NCI-H226 (cell line): ENCODE measurements at regions not wholly inside any gene's neighbourhood (a gene's known extent, or its start where the extent isn't known, plus 50 kb on each side); places are given as distances from the start of the nearest gene placed in this dataset.
"Not testable (repeated sequence)": the region's sequence is repeated elsewhere in the genome, so short reads cannot be mapped to it uniquely, and the experiment has no call there.

Experiments
- DNase-seq: peaks from one replicate; pipeline ENCODE4 v3.0.0-alpha.2; 2015

GRCh38 chr2:217000406-217000805 is 140.5 kb upstream of the TNP1 start:
- DNase-seq: no peak

- DNase-seq: no peak
Measured at GRCh38 chr2:216996279-216996845, 136.5 kb upstream of the TNP1 start.

GRCh38 chr2:216994353-216994854 is 134.5 kb upstream of the TNP1 start:
- DNase-seq: no peak

- no peak for DNase-seq
Measured at GRCh38 chr2:216992056-216992675, 132.3 kb upstream of the TNP1 start.

- DNase-seq: no peak
Measured at GRCh38 chr2:216991563-216991962, 131.7 kb upstream of the TNP1 start.

- no peak for DNase-seq
Measured at GRCh38 chr2:216989340-216990129, 129.7 kb upstream of the TNP1 start.

GRCh38 chr2:216987252-216987821 is 127.5 kb upstream of the TNP1 start:
- no peak for DNase-seq

- no peak for DNase-seq
Measured at GRCh38 chr2:216985658-216986141, 125.8 kb upstream of the TNP1 start.

- no peak for DNase-seq
Measured at GRCh38 chr2:216984937-216985336, 125.1 kb upstream of the TNP1 start.

- DNase-seq: not testable (repeated sequence)
Measured at GRCh38 chr2:216981951-216982350, 122.1 kb upstream of the TNP1 start.

- not testable (repeated sequence) for DNase-seq
Measured at GRCh38 chr2:216980510-216980909, 120.6 kb upstream of the TNP1 start.

- DNase-seq: no peak
Measured at GRCh38 chr2:216974321-216975302, 114.7 kb upstream of the TNP1 start.

GRCh38 chr2:216971593-216971992 is 111.7 kb upstream of the TNP1 start:
- no peak for DNase-seq

GRCh38 chr2:216970359-216970915 is 110.6 kb upstream of the TNP1 start:
- no peak for DNase-seq

GRCh38 chr2:216967889-216968288 is 108.0 kb upstream of the TNP1 start:
- no peak for DNase-seq

GRCh38 chr2:216960671-216961268 is 100.9 kb upstream of the TNP1 start:
- no peak for DNase-seq

GRCh38 chr2:216959433-216959832 is 99.6 kb upstream of the TNP1 start:
- DNase-seq: no peak

GRCh38 chr2:216956820-216957493 is 97.1 kb upstream of the TNP1 start:
- DNase-seq: no peak

- DNase-seq: no peak
Measured at GRCh38 chr2:216951171-216951570, 91.3 kb upstream of the TNP1 start.

GRCh38 chr2:216950547-216950946 is 90.7 kb upstream of the TNP1 start:
- no peak for DNase-seq
